ENCODE measurements at regions not wholly inside any gene's neighbourhood (a gene's known extent, or its start where the extent isn't known, plus 50 kb on each side); places are given as distances from the start of the nearest gene placed in this dataset.
A peak's percentile ranks its signal among the peaks of the same experiment; 100 is the strongest.
"Not testable (repeated sequence)": the region's sequence is repeated elsewhere in the genome, so short reads cannot be mapped to it uniquely, and the experiment has no call there.

- TF ChIP-seq CTCF (conservative IDR thresholded peaks at IDR 0.05) = no peak
- H3K4me1 Mint-ChIP-seq (ENCODE audit: unreplicated experiment) = no peaks in the 10 kb centered on the region
- no peaks in the 10 kb centered on the region for H3K36me3 Mint-ChIP-seq
- peaks cover 6% of the 10 kb centered on the region for H3K9me3 Mint-ChIP-seq
- no peaks in the 10 kb centered on the region for H3K27me3 Mint-ChIP-seq
- no peak overlapping the region for H3K27ac Mint-ChIP-seq
- no peak overlapping the region for H3K4me3 Mint-ChIP-seq
- DNase-seq (ENCODE audit: extremely low spot score, unreplicated experiment) = no peak
These were observed 110.9 kb upstream of the XPO1 start for GRCh38 chr2:61649021-61649420.

GRCh38 chr2:61647044-61647443, 108.9 kb upstream of the XPO1 start:
- no peak overlapping the region for H3K27ac Mint-ChIP-seq
- H3K36me3 Mint-ChIP-seq = no peaks in the 10 kb centered on the region
- H3K9me3 Mint-ChIP-seq = peaks cover 6% of the 10 kb centered on the region
- no peak for TF ChIP-seq CTCF (conservative IDR thresholded peaks at IDR 0.05)
- DNase-seq (ENCODE audit: extremely low spot score, unreplicated experiment) = no peak
- no peaks in the 10 kb centered on the region for H3K4me1 Mint-ChIP-seq (ENCODE audit: unreplicated experiment)
- H3K27me3 Mint-ChIP-seq = no peaks in the 10 kb centered on the region
- H3K4me3 Mint-ChIP-seq = no peak overlapping the region

DNA sequence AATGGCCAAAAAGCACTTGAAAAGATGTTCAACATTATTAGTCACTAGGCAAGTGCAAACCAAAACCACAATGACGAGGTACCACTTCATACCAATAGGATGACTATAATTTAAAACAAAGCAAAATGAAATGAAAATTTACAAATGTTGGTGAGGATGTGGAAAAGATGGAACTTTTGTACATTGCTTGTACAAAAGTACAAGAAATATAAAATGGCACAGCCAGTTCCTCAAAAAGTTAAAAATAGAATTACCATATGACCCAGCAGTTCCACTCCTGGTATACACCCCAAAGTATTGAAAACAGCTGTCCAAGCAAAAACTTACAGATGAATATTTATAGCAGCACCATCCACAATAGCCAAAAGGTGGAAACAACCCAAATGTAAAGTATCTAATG, 107.8 kb upstream of the XPO1 start:
- Mint-ChIP-seq H3K27me3 (no peaks in the 10 kb centered on the region), H3K36me3 (no peaks in the 10 kb centered on the region), H3K4me3 (no peak overlapping the region), H3K4me1 (ENCODE audit: unreplicated experiment) (no peaks in the 10 kb centered on the region), H3K27ac (no peak overlapping the region), H3K9me3 (peaks cover 8% of the 10 kb centered on the region)
- TF ChIP-seq CTCF (conservative IDR thresholded peaks at IDR 0.05) = no peak
- DNase-seq (ENCODE audit: extremely low spot score, unreplicated experiment) = no peak

DNA sequence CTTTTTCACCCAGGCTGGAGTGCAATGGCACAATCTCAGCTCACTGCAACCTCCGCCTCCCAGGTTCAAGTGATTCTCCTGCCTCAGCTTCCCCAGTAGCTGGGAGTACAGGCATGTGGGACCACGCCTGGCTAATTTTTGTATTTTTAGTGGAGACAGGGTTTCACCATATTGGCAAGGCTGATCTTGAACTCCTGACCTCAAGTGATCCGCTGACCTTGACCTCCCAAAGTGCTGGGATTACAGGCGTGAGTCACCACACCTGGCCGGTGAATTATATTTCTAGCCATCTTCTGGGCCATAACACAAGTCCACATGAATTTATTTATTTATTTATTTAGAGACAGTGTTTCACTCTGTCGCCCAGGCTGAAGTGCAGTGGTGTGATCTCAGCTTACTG, 105.0 kb upstream of the XPO1 start:
- H3K4me3 Mint-ChIP-seq; H3K27me3 Mint-ChIP-seq; H3K9me3 Mint-ChIP-seq; H3K4me1 Mint-ChIP-seq (ENCODE audit: unreplicated experiment); H3K36me3 Mint-ChIP-seq; DNase-seq (ENCODE audit: extremely low spot score, unreplicated experiment); H3K27ac Mint-ChIP-seq: not testable (repeated sequence)

DNA sequence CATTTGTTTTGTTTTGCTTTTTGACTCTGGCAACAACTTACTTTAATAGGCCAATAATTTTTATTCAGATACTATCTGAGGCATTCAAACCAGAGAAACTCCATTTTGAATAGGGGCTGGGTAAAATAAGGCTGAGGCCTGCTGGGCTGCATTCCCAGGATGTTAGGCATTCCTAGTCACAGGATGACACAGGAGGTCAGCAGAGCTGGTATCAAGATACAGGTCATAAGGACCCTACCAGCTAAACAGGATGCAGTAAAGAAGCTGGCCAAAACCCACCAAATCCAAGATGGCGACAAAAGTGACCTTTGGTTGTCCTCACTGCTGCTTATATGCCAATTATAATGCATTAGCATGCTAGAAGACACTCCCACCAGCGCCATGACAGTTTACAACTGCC, 102.2 kb upstream of the XPO1 start:
- TF ChIP-seq CTCF (conservative IDR thresholded peaks at IDR 0.05) = no peak
- H3K9me3 Mint-ChIP-seq = peaks cover 4% of the 10 kb centered on the region
- H3K4me1 Mint-ChIP-seq (ENCODE audit: unreplicated experiment) = no peaks in the 10 kb centered on the region
- no peak for DNase-seq (ENCODE audit: extremely low spot score, unreplicated experiment)
- H3K36me3 Mint-ChIP-seq = no peaks in the 10 kb centered on the region
- no peak overlapping the region for H3K4me3 Mint-ChIP-seq
- H3K27ac Mint-ChIP-seq = peak overlapping the region; percentile 23
- H3K27me3 Mint-ChIP-seq = no peaks in the 10 kb centered on the region

- Mint-ChIP-seq H3K9me3 (peaks cover 4% of the 10 kb centered on the region), H3K27me3 (no peaks in the 10 kb centered on the region), H3K27ac (no peak overlapping the region), H3K4me3 (no peak overlapping the region), H3K4me1 (ENCODE audit: unreplicated experiment) (no peaks in the 10 kb centered on the region), H3K36me3 (no peaks in the 10 kb centered on the region)
- DNase-seq (ENCODE audit: extremely low spot score, unreplicated experiment) = no peak
- TF ChIP-seq CTCF (conservative IDR thresholded peaks at IDR 0.05) = no peak
These were observed 101.6 kb upstream of the XPO1 start for GRCh38 chr2:61639721-61640120.
